Muscle of arm (tissue), 1 donor: ENCODE measurements at regions not wholly inside any gene's neighbourhood (a gene's known extent, or its start where the extent isn't known, plus 50 kb on each side); places are given as distances from the start of the nearest gene placed in this dataset.
"Not testable (repeated sequence)": the region's sequence is repeated elsewhere in the genome, so short reads cannot be mapped to it uniquely, and the experiment has no call there.

Experiments
- DNase-seq: peaks from one replicate; pipeline ENCODE4 v3.0.0-alpha.2; 2013

GRCh38 chr6:122178988-122179387 lies 220.5 kb upstream of the HSF2 start:
- DNase-seq, result no peak

DNA sequence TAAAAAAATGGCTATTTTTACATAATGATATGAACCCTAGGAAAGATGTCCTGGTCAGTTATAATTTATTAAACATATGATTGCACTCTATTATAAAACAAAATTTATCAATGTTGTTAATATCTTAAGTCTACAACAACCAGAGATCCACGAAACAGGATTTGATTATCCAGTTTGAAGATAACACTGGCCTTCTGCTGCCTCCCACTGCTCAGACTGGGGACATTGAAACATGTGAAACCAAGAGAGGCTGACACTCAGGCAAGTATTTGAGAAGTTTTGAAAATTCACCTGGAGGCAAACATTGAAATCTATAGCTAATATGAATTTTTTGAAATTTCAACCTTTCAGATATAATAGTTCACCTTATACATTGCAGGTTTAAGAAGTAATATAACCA lies 219.3 kb upstream of the HSF2 start:
- DNase-seq, result peak; percentile 44

- DNase-seq, result no peak
These were observed 217.4 kb upstream of the HSF2 start for GRCh38 chr6:122182061-122182460.

DNA sequence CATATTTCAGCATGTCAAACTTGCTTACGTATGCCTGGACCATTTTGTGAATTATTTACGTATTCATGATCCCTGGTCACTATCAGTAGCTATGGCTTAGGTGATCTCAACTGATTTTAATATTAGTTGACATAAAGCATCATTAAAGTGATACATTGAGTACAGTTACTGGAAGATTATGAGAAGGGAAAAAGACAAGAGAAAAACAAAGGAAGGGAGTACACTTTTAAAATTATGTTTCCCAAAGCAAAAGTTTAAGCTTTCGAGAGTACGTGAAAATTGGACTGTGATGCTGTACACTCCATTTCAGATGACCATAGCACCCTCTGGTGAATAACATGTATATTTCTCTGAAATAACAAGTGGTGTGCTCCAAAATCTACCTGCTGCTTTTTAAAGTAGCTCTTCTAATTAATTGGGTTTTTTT lies 215.0 kb upstream of the HSF2 start:
- peak; percentile 58 for DNase-seq

GRCh38 chr6:122185458-122185857 lies 214.0 kb upstream of the HSF2 start:
- not testable (repeated sequence) for DNase-seq

- DNase-seq, result no peak
These were observed 212.3 kb upstream of the HSF2 start for GRCh38 chr6:122187186-122187585.

DNA sequence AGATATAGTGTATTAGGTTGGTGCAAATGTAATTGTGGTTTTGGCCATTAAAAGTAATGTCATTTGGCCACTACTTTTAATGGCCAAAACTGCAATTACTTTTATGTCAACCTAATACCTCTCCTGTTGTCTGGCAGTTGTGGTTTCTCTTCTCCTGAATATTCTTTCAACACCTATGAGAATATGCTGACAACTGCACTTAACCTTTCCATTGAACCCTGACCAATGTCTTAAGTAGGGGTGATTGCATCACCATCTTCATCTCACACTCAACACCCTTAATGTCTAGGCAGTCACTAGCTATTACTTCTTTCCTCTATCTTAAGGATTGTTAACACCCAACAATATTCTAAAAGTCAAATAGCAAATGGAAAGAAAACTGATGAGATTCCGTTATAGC lies 200.5 kb upstream of the HSF2 start:
- no peak for DNase-seq

- peak; percentile 35 for DNase-seq
These were observed 199.0 kb upstream of the HSF2 start for GRCh38 chr6:122200440-122200839.

- DNase-seq, result no peak
These were observed 196.8 kb upstream of the HSF2 start for GRCh38 chr6:122202576-122203137.

DNA sequence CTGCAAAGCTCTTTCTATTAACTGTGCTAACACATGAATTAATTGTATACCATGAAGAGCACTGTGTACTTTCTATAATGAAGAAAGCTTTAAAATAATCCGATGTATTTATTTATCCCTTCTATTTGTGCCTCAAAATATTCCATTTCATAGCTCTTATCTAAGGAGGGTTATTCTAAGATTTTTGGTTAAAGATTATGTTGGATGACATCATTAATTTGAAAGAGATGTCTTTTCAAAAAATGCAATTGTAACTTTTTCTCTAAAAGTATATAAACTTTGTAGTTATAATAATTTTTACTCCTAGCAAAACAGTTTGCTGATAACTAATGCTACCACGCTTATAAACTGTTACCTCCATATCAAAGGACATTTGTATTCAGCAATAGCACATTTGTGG lies 192.4 kb upstream of the HSF2 start:
- DNase-seq, result no peak

DNA sequence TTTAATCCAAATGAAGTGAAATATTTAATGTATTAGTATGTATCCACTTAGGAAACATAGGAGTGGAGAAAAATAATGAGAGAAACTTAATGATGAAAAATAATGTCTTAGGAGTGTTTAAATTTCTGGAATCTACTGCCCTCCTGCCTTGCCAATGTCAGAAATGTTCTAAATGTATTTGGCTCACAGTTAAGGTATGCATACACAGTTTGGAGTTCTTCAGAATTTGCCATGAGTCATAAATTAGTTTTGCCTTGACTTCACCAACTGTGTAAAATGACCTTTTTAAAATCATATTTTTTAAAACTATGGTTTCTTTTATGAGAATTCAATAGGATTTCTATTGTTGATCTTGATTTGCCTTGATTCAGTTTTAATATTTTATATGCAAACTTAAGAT lies 191.7 kb upstream of the HSF2 start:
- DNase-seq, result no peak

DNA sequence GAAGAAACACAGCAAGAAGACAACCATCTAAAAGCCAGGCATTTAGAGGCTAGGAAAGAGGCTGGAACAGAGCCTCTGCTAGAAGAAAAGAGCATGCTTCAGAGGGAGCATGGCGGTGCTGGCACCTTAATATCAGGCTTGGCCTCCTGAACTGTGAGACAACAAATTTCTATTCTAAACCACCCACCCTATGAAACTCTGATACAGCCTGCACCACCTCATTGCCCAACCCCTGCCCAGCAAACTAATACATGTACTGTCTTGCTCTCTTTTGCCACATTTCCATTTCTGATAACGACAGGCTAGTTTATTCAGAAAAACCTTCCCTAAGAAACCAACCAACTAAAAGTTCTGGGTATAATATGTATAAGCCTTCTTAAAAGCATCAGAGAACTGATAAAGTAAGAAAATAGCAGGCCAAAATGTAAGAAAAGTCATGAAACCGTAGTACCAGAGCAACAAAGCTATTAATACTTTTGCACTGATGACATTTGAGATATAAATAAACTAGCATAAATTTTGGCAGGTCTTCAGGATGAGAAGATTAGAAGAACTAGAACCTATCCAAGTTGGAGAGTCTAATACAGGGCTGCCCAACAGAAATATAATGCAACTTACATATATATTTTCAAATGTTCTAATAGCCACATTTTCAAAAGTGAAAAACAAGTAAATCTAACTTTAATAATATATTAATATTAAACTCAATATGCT lies 184.7 kb upstream of the HSF2 start:
- DNase-seq, result no peak

- no peak for DNase-seq
These were observed 179.2 kb upstream of the HSF2 start for GRCh38 chr6:122220254-122220653.

- DNase-seq, result no peak
These were observed 176.7 kb upstream of the HSF2 start for GRCh38 chr6:122222761-122223160.

- DNase-seq, result no peak
These were observed 176.2 kb upstream of the HSF2 start for GRCh38 chr6:122223251-122223650.

DNA sequence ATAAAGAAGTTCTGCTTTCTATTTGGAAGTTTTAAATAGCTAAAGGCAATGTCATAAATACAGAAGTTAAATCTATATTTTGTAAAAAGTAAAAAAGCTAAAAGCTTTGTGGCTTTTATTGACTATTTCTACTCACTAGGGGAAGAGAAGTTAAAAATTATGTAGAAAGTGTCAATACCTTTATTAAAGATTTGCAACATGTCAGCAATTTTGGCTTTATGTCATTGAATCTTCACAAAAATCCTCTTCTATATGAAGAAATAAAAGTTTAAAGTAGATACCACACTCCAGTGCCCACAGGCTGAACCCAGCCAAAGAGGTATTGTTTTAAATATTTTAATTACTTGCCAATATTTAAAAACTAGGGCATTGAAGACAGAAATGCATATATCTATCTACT lies 160.6 kb upstream of the HSF2 start:
- no peak for DNase-seq

DNA sequence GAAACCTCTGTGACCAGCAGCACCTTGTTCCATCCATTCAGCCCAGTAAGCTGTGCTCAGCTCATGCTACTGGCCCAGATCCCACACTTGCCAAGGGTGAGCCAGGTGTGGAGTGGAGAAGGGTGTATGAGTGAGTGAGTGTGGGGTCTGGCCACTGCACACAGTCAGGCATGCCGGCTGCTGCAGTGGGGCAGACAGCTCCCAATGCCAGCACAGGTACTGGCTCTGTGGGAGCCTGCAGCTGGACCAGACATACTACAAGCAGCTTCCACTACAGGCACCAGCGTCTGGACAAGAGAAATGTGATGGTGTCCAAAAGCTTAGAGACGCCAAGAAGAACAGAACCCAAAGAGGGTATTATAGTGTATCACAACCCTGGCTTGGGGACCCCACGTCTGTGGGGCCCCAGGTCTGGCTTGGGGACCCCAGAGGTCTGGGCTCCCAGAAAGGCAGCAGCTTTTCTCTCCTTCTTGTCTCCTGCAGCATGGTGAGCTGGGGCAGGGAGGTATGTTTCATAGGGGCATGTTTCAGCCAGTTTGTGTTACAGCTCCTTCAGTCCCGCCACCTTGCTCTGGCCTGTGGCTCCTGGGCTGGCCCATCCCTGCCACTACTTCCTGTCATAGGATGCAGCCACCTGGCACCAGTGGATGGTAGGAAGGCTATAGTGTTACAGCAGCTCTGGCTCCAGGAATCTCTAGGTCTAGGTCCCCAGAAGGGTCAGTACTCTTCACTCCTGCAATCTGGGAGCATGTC lies 152.4 kb upstream of the HSF2 start:
- DNase-seq, result no peak

GRCh38 chr6:122248001-122248669 lies 151.3 kb upstream of the HSF2 start:
- DNase-seq, result no peak

- no peak for DNase-seq
These were observed 150.6 kb upstream of the HSF2 start for GRCh38 chr6:122248844-122249243.

- DNase-seq, result no peak
These were observed 140.6 kb upstream of the HSF2 start for GRCh38 chr6:122258839-122259238.

GRCh38 chr6:122264557-122264956 lies 134.9 kb upstream of the HSF2 start:
- DNase-seq, result no peak

DNA sequence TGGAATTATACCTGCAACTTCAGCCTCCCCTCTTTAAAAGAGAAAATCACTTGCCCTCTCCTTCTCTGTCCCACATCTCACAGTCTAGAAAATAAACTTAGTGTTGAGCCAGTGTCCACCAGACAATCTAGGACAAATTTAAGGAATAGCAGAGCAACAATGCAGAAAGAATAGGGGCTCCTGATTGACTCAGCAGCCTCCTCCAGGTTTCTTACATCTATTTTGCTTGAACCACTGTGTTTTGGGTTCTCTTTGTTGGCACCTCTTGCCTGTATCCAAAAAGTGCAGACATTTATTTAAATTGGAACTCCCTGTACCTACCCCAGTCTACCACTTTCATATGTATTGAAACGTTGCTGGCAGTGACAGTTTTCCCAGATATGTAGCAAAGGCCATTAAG lies 133.7 kb upstream of the HSF2 start:
- DNase-seq, result no peak

- DNase-seq, result no peak
These were observed 131.1 kb upstream of the HSF2 start for GRCh38 chr6:122268394-122268793.
